SK-N-SH treated with all-trans-retinoic acid at 6 μM for 48 hours (cell line): ENCODE measurements at regions not wholly inside any gene's neighbourhood (a gene's known extent, or its start where the extent isn't known, plus 50 kb on each side); places are given as distances from the start of the nearest gene placed in this dataset.

ENCODE experiments used
- ATAC-seq: fragments of 200-7000 bp; cut with Tn5 transposase; 3 replicates; pipeline ENCODE4 v1.9.1; 2020; ENCODE audit warnings: mild to moderate bottlenecking, moderate library complexity
- ARNTL ChIP-seq: fragments of 450-650 bp; formaldehyde crosslinking; IDR thresholded peaks from 2 replicates; pipeline ENCODE4 v1.5.0; 2020; ENCODE audit warnings: low read depth, mild to moderate bottlenecking, moderate library complexity, borderline replicate concordance
- BACH2 ChIP-seq: fragments of 250-450 bp; sonication (Bioruptor Pico); IDR thresholded peaks from 2 replicates; pipeline ENCODE4 v1.9.0; 2021; ENCODE audit warnings: mild to moderate bottlenecking, borderline replicate concordance
- CREB5 ChIP-seq: fragments of 250-450 bp; sonication (Bioruptor Pico); IDR thresholded peaks from 2 replicates; pipeline ENCODE4 v1.5.1; 2020; ENCODE audit warnings: low read depth, mild to moderate bottlenecking, moderate library complexity
- CSRNP3 ChIP-seq: fragments of 250-450 bp; sonication (Bioruptor Pico); IDR thresholded peaks from 2 replicates; pipeline ENCODE4 v1.5.1; 2021; ENCODE audit warnings: mild to moderate bottlenecking, moderate library complexity
- ESRRG ChIP-seq: fragments of 250-450 bp; sonication (Bioruptor Pico); IDR thresholded peaks from 2 replicates; pipeline ENCODE4 v1.6.1; 2021; ENCODE audit warnings: mild to moderate bottlenecking
- GLIS3 ChIP-seq: fragments of 250-450 bp; sonication (Bioruptor Pico); IDR thresholded peaks from 2 replicates; pipeline ENCODE4 v1.5.0; 2020; ENCODE audit warnings: mild to moderate bottlenecking, moderate library complexity
- ISL1 ChIP-seq: fragments of 250-450 bp; sonication (Bioruptor Pico); IDR thresholded peaks from 2 replicates; pipeline ENCODE4 v2.1.2; 2022; ENCODE audit warnings: mild to moderate bottlenecking, moderate library complexity
- OSR1 ChIP-seq: fragments of 250-450 bp; sonication (Bioruptor Pico); IDR thresholded peaks from 2 replicates; pipeline ENCODE4 v1.8.0; 2022; ENCODE audit warnings: moderate library complexity, mild to moderate bottlenecking, inconsistent platforms
- POU6F1 ChIP-seq: fragments of 250-450 bp; sonication (Bioruptor Pico); IDR thresholded peaks from 2 replicates; pipeline ENCODE4 v1.8.0; 2021; ENCODE audit warnings: low read depth, mild to moderate bottlenecking, moderate library complexity, borderline replicate concordance
- PPARA ChIP-seq: fragments of 250-450 bp; sonication (Bioruptor Pico); IDR thresholded peaks from 2 replicates; pipeline ENCODE4 v1.5.0; 2020; ENCODE audit warnings: mild to moderate bottlenecking, borderline replicate concordance
- RARB ChIP-seq: fragments of 250-450 bp; sonication (Bioruptor Pico); IDR thresholded peaks from 2 replicates; pipeline ENCODE4 v1.8.0; 2021; ENCODE audit warnings: mild to moderate bottlenecking, moderate library complexity
- SNAI2 ChIP-seq: fragments of 250-450 bp; sonication (Bioruptor Pico); IDR thresholded peaks from 2 replicates; pipeline ENCODE4 v1.5.0; 2020; ENCODE audit warnings: mild to moderate bottlenecking, moderate library complexity
- TOX ChIP-seq: fragments of 250-450 bp; sonication (Bioruptor Pico); IDR thresholded peaks from 2 replicates; pipeline ENCODE4 v1.8.0; 2021; ENCODE audit warnings: mild to moderate bottlenecking, moderate library complexity, borderline replicate concordance
- TSHZ2 ChIP-seq: fragments of 250-450 bp; sonication (Bioruptor Pico); IDR thresholded peaks from 2 replicates; pipeline ENCODE4 v1.5.0; 2020; ENCODE audit warnings: mild to moderate bottlenecking, moderate library complexity
- ZC3H10 ChIP-seq: fragments of 250-450 bp; sonication (Bioruptor Pico); IDR thresholded peaks from 2 replicates; pipeline ENCODE4 v1.5.1; 2021; ENCODE audit warnings: mild to moderate bottlenecking, moderate library complexity
- ZFP3 ChIP-seq: fragments of 250-450 bp; sonication (Bioruptor Pico); IDR thresholded peaks from 2 replicates; pipeline ENCODE4 v1.5.0; 2020; ENCODE audit warnings: mild to moderate bottlenecking, moderate library complexity
- ZFP30 ChIP-seq: fragments of 450-650 bp; formaldehyde crosslinking; IDR thresholded peaks from 2 replicates; pipeline ENCODE4 v1.5.0; 2022; ENCODE audit warnings: mild to moderate bottlenecking, moderate library complexity
- ZNF565 ChIP-seq: fragments of 450-650 bp; formaldehyde crosslinking; conservative IDR thresholded peaks from 2 replicates; pipeline ENCODE4 v1.5.0; 2020; ENCODE audit warnings: low read depth, mild to moderate bottlenecking, moderate library complexity
- ZNF70 ChIP-seq: fragments of 450-650 bp; formaldehyde crosslinking; IDR thresholded peaks from 2 replicates; pipeline ENCODE4 v1.5.0; 2020; ENCODE audit warnings: mild to moderate bottlenecking, moderate library complexity
- ZNF8 ChIP-seq: fragments of 450-650 bp; formaldehyde crosslinking; IDR thresholded peaks from 2 replicates; pipeline ENCODE4 v1.5.0; 2020; ENCODE audit warnings: mild to moderate bottlenecking, moderate library complexity

- ATAC-seq = no peak
- TF ChIP-seq GLIS3 = no peak
- TF ChIP-seq ZC3H10 (CRISPR knock-in tag) = no peak
- TF ChIP-seq ZFP30 (CRISPR knock-in tag) = no peak
- no peak for TF ChIP-seq PPARA (CRISPR knock-in tag)
- TF ChIP-seq ARNTL = no peak
- no peak for TF ChIP-seq ZNF70
- TF ChIP-seq ISL1 (CRISPR knock-in tag) = no peak
- no peak for TF ChIP-seq CREB5 (CRISPR knock-in tag)
- no peak for TF ChIP-seq POU6F1 (CRISPR knock-in tag)
These were observed 609.4 kb downstream of the DTWD2 start for GRCh38 chr5:118378959-118379358.

GRCh38 chr5:118377420-118377819, 610.9 kb downstream of the DTWD2 start:
- TF ChIP-seq OSR1 (CRISPR knock-in tag) (no peak), CSRNP3 (no peak)

GRCh38 chr5:118371973-118372831, 616.1 kb downstream of the DTWD2 start:
- no peak for ATAC-seq
- no peak for TF ChIP-seq ZFP30 (CRISPR knock-in tag)
- no peak for TF ChIP-seq ESRRG (CRISPR knock-in tag)
- TF ChIP-seq POU6F1 (CRISPR knock-in tag) = no peak
- no peak for TF ChIP-seq RARB (CRISPR knock-in tag)
- TF ChIP-seq ZNF8 (CRISPR knock-in tag) = no peak
- TF ChIP-seq ZFP3 (CRISPR knock-in tag) = no peak
- TF ChIP-seq CSRNP3 = no peak
- no peak for TF ChIP-seq PPARA (CRISPR knock-in tag)
- TF ChIP-seq BACH2 (CRISPR knock-in tag) = no peak
- no peak for TF ChIP-seq ZC3H10 (CRISPR knock-in tag)
- no peak for TF ChIP-seq ZNF565 (CRISPR knock-in tag)
- TF ChIP-seq SNAI2 (CRISPR knock-in tag) = no peak
- TF ChIP-seq TSHZ2 (CRISPR knock-in tag) = no peak
- TF ChIP-seq TOX = no peak
- TF ChIP-seq GLIS3 = no peak
- no peak for TF ChIP-seq ZNF70
- no peak for TF ChIP-seq ARNTL
- no peak for TF ChIP-seq ISL1 (CRISPR knock-in tag)

More at GRCh38 chr5:118377420-118377819, 610.9 kb downstream of the DTWD2 start:
- ATAC-seq = no peak
